GM12891 (cell line): ENCODE measurements at regions not wholly inside any gene's neighbourhood (a gene's known extent, or its start where the extent isn't known, plus 50 kb on each side); places are given as distances from the start of the nearest gene placed in this dataset.

Experiments used
- POLR2A ChIP-seq: IDR thresholded peaks from 2 replicates; pipeline ENCODE4 v1.6.1; 2011; ENCODE audit warnings: low read depth, low read length, control low read depth
- POLR2AphosphoS5 ChIP-seq: IDR thresholded peaks from 2 replicates; pipeline ENCODE4 v1.6.1; 2011; ENCODE audit warnings: low read depth, low read length, control low read depth
- SPI1 ChIP-seq: IDR thresholded peaks from 2 replicates; pipeline ENCODE4 v1.6.1; 2011; ENCODE audit warnings: low read depth, low read length, control low read depth
- TAF1 ChIP-seq: IDR thresholded peaks from 2 replicates; pipeline ENCODE4 v1.6.1; 2011; ENCODE audit warnings: low read depth, low read length, control low read depth

DNA sequence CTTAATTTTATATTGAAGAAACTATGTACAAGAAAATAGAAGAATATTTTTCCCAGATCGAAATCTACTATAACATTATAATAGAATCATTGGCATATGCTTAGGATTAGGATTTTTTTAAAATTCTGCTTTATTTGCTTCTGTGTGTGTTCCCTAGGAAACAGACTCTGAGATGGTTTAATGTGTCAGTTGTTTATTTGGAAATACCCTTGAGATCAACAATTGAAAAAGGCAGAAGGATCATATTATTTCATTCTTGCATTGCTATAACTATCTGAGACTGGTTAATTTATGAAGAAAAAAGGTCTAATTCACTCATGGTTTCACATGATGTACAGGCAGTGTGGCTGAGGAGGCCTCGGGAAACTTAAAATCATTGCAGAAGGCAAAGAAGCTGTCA lies 622.6 kb downstream of the PRR16 start:
- TF ChIP-seq POLR2A (no peak), TAF1 (no peak), POLR2AphosphoS5 (no peak), SPI1 (no peak)
